UCSD-AML1 (cell line): ENCODE measurements at regions not wholly inside any gene's neighbourhood (a gene's known extent, or its start where the extent isn't known, plus 50 kb on each side); places are given as distances from the start of the nearest gene placed in this dataset.
A peak's percentile ranks its signal among the peaks of the same experiment; 100 is the strongest.

ENCODE experiments used
- DNase-seq: peaks from one replicate; lab custom pipeline; 2025; ENCODE audit not compliant: unreplicated experiment; lab: John Stamatoyannopoulos, UW

GRCh38 chr14:36083317-36083716 is 93.2 kb downstream of the PTCSC3 start:
- no peak for DNase-seq

- no peak for DNase-seq
These were observed 98.4 kb downstream of the PTCSC3 start for GRCh38 chr14:36078080-36078479.

GRCh38 chr14:36076197-36076596 is 100.3 kb downstream of the PTCSC3 start:
- DNase-seq, result no peak

GRCh38 chr14:36075203-36075602 is 101.3 kb downstream of the PTCSC3 start:
- no peak for DNase-seq

GRCh38 chr14:36070720-36071043 is 105.8 kb downstream of the PTCSC3 start:
- no peak for DNase-seq

- peak; percentile 37 for DNase-seq
These were observed 106.3 kb downstream of the PTCSC3 start for GRCh38 chr14:36070031-36070719.

GRCh38 chr14:36069535-36069900 is 107.0 kb downstream of the PTCSC3 start:
- peak; percentile 8 for DNase-seq

- no peak for DNase-seq
These were observed 107.6 kb downstream of the PTCSC3 start for GRCh38 chr14:36068777-36069534.

- DNase-seq, result no peak
These were observed 108.9 kb downstream of the PTCSC3 start for GRCh38 chr14:36067428-36068187.

- DNase-seq, result no peak
These were observed 109.9 kb downstream of the PTCSC3 start for GRCh38 chr14:36066636-36067035.

- no peak for DNase-seq
These were observed 110.7 kb downstream of the PTCSC3 start for GRCh38 chr14:36065831-36066230.

GRCh38 chr14:36059531-36059930 is 117.0 kb downstream of the PTCSC3 start:
- no peak for DNase-seq

- DNase-seq, result no peak
These were observed 118.9 kb downstream of the PTCSC3 start for GRCh38 chr14:36057452-36058116.

GRCh38 chr14:36056845-36057244 is 119.7 kb downstream of the PTCSC3 start:
- DNase-seq, result no peak

GRCh38 chr14:36055681-36056225 is 120.8 kb downstream of the PTCSC3 start:
- no peak for DNase-seq

- no peak for DNase-seq
These were observed 121.5 kb downstream of the PTCSC3 start for GRCh38 chr14:36055052-36055378.

- no peak for DNase-seq
These were observed 122.0 kb downstream of the PTCSC3 start for GRCh38 chr14:36054353-36055051.

- DNase-seq, result no peak
These were observed 123.8 kb downstream of the PTCSC3 start for GRCh38 chr14:36052681-36053080.

GRCh38 chr14:36052063-36052462 is 124.5 kb downstream of the PTCSC3 start:
- no peak for DNase-seq

GRCh38 chr14:36048667-36049066 is 127.9 kb downstream of the PTCSC3 start:
- DNase-seq, result no peak

- DNase-seq, result no peak
These were observed 128.6 kb downstream of the PTCSC3 start for GRCh38 chr14:36047912-36048311.
